SJCRH30 (cell line): ENCODE measurements at regions not wholly inside any gene's neighbourhood (a gene's known extent, or its start where the extent isn't known, plus 50 kb on each side); places are given as distances from the start of the nearest gene placed in this dataset.
A peak's percentile ranks its signal among the peaks of the same experiment; 100 is the strongest.
"Not testable (repeated sequence)": the region's sequence is repeated elsewhere in the genome, so short reads cannot be mapped to it uniquely, and the experiment has no call there.

Experiments
- DNase-seq, 2 experiments: peaks; one replicate each; pipeline ENCODE4 v3.0.0-alpha.2; 2015 to 2020
- H3K27ac ChIP-seq: fragments of 250-450 bp; sonication (Bioruptor Pico); 2 replicates; pipeline ENCODE4 v1.5.1; 2020; ENCODE audit warnings: mild to moderate bottlenecking, moderate library complexity
- H3K27me3 ChIP-seq: fragments of 250-450 bp; sonication (Bioruptor Pico); 2 replicates; pipeline ENCODE4 v1.5.1; 2020; ENCODE audit warnings: mild to moderate bottlenecking, moderate library complexity
- H3K36me3 ChIP-seq: fragments of 250-450 bp; sonication (Bioruptor Pico); 2 replicates; pipeline ENCODE4 v1.5.1; 2020; ENCODE audit warnings: mild to moderate bottlenecking, moderate library complexity
- H3K4me1 ChIP-seq: fragments of 250-450 bp; sonication (Bioruptor Pico); 2 replicates; pipeline ENCODE4 v1.5.1; 2020; ENCODE audit warnings: mild to moderate bottlenecking, moderate library complexity
- H3K4me3 ChIP-seq: fragments of 250-450 bp; sonication (Bioruptor Pico); 2 replicates; pipeline ENCODE4 v1.5.1; 2020; ENCODE audit warnings: mild to moderate bottlenecking, moderate library complexity
- H3K9me3 ChIP-seq: fragments of 250-450 bp; sonication (Bioruptor Pico); replicated peaks from 2 replicates; pipeline ENCODE4 v1.5.1; 2020; ENCODE audit warnings: mild to moderate bottlenecking, moderate library complexity

DNA sequence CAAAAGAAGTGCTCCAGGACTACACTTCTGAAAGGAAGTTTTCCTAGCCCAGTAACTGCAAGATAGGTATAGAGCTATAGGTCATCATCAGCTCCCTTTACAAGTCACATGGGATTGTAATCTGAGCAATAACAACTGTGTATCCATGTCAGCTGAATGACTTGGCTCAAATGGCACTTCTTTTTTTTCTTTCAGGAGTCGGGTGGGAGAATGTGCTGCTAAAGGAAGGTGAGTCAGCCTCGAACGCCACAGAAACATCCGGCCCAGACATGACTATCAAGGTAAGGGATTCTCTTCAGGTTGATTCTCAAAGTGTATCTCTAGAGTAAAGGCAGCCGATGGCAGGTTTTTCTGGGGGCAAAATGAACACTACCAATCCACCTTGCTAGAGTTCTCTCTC is 192.2 kb downstream of the C9orf152 start:
- H3K27ac ChIP-seq, result peak overlapping the region; percentile 30
- DNase-seq, result peak in 1 of 2 experiments; percentile 64
- no peaks in the 10 kb centered on the region; the same call in 1 of the 2 replicates for H3K9me3 ChIP-seq
- H3K27me3 ChIP-seq, result no peaks in the 10 kb centered on the region
- peaks cover 24% of the 10 kb centered on the region for H3K36me3 ChIP-seq
- no peak overlapping the region for H3K4me3 ChIP-seq
- peaks cover 12% of the 10 kb centered on the region for H3K4me1 ChIP-seq

DNA sequence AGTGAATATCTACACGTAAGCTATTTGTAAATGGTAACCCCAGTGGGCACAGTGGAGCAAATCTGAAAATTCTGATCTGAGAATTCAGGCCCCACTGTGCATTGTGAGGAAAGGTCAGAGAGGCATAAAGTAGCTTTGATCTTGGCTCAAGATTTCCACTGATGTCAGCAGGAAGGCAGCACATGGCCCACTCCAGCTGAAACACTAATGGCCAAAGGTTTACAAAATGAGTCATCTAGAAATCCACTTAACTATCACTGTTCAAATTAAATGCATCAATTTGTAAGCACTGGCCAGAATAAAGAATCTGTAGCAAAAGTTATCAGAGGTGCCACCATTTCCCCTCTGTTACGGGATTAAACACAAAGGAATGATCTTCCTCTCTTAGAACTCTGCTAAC is 191.6 kb downstream of the C9orf152 start:
- H3K27ac ChIP-seq, result peak overlapping the region; percentile 30
- no peak overlapping the region for H3K4me3 ChIP-seq
- H3K4me1 ChIP-seq, result peaks cover 12% of the 10 kb centered on the region
- peaks cover 24% of the 10 kb centered on the region for H3K36me3 ChIP-seq
- H3K27me3 ChIP-seq, result no peaks in the 10 kb centered on the region
- no peak for DNase-seq
- no peaks in the 10 kb centered on the region; the same call in 1 of the 2 replicates for H3K9me3 ChIP-seq

DNA sequence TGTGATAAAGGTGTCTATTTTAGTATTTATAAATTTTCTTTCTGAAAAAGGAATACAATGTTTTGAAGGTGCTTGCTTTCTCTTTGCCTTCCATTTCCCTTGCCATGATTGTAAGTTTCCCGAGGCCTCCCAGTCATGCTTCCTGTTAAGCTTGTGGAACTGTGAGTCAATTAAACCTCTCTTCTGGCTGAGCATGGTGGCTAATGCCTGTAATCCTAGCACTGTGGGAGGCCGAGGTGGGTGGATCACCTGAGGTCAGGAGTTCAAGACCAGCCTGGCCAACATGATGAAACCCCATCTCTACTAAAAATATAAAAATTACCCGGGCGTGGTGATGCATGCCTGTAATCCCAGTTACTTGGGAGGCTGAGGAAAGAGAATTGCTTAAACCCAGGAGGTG is 187.7 kb downstream of the C9orf152 start:
- not testable (repeated sequence) for H3K9me3 ChIP-seq, H3K4me3 ChIP-seq, H3K27ac ChIP-seq, H3K27me3 ChIP-seq
- peak in 1 of 2 experiments; percentile 35 for DNase-seq
- Histone ChIP-seq H3K4me1 (peaks cover 17% of the 10 kb centered on the region), H3K36me3 (peaks cover 35% of the 10 kb centered on the region)

DNA sequence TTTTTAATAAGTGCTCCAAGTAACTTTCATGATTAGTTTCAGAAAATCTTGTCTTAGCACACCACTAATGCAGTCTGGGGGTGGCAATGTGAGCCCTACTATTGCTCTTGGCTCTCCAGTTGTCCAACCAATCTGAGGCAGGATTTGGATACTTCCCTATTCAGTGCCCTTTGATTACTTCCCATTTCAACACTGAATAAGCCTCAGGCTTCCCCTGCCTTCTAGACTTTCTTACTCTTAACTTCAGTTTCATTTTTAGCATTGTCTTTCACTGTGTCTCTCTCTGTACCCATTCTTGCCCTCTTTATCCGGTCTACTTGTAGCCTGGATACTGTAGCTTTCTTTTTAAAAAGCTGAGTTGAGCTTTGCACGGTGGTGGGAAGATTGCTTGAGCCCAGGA is 186.1 kb downstream of the C9orf152 start:
- Histone ChIP-seq H3K27me3 (no peaks in the 10 kb centered on the region), H3K4me3 (no peak overlapping the region), H3K27ac (no peak overlapping the region), H3K9me3 (no peaks in the 10 kb centered on the region; the same call in 1 of the 2 replicates), H3K36me3 (peaks cover 32% of the 10 kb centered on the region), H3K4me1 (peaks cover 11% of the 10 kb centered on the region)
- DNase-seq, result no peak

DNA sequence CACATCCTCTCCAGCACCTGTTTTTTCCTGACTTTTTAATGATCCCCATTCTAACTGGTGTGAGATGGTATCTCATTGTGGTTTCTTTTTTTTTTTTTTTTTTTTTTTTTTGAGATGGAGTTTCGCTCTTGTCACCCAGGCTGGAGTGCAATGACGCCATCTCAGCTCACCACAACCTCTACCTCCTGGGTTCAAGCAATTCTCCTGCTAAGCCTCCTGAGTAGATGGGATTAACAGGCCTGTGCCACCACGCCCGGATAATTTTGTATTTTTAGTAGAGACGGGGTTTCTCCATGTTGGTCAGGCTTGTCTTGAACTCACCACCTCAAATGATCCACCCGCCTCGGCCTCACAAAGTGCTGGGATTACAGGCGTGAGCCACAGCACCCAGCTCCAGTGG is 184.7 kb downstream of the C9orf152 start:
- H3K27me3 ChIP-seq, H3K9me3 ChIP-seq, H3K4me3 ChIP-seq, H3K27ac ChIP-seq: not testable (repeated sequence)
- H3K36me3 ChIP-seq, result peaks cover 23% of the 10 kb centered on the region
- DNase-seq, result peak; percentile 65 to 67
- H3K4me1 ChIP-seq, result peaks cover 24% of the 10 kb centered on the region

DNA sequence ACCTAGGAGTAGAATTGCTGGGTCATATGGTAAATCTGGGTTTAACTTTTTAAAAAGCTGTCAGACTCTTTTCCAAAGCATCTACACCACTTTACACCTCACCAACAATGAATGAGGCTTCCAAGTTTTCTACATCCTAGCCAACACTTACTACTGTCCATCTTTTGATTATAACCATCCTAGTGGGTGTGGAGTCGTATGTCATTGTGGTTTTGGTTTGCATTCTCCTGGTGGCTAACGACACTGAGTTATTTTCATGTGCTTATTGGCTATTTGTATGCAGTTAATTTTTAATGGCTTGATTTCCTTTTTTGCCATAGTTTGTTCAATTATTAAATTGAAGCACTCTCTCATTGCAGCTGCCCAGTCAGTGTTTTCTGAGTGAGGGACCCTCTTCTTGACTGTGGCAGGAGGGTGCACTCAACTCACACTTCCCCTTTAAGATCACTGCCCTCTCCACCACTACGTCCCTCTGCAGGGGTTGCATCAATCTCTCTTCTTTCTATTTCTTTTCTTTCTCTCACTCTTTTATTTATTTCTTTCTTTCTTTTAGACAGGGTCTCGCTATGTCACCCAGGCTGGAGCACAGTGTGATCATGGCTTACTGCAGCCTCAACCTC is 182.3 kb downstream of the C9orf152 start:
- Histone ChIP-seq H3K36me3 (peaks cover 15% of the 10 kb centered on the region; the same call in 1 of the 2 replicates), H3K4me1 (peaks cover 48% of the 10 kb centered on the region), H3K27me3 (no peaks in the 10 kb centered on the region), H3K9me3 (no peaks in the 10 kb centered on the region), H3K4me3 (no peak overlapping the region), H3K27ac (no peak overlapping the region)
- peak in 1 of 2 experiments; percentile 34 for DNase-seq

DNA sequence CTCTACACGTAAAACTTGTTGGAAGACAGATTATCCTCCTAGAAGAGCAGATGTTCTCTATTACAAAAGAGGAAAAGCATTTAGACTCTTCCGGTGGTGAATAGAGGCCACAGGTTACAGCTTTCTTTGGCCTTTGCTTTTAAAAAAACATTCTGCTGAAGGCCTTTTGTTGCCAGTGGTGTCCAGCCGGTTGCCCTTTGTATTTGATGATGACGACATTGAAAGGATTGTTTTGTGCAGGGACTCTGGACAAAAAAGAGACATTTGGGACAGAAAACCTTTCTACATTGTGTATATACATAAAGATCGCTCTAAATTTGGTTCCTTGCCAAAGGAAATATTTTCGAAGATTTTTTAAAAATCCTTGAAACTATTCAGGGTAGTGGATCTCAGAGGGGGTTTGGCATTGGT is 180.3 kb downstream of the C9orf152 start:
- Histone ChIP-seq H3K27me3 (no peaks in the 10 kb centered on the region), H3K4me1 (peaks cover 49% of the 10 kb centered on the region), H3K27ac (peak overlapping the region; percentile 61), H3K36me3 (0 out of 2 replicates have a peak, but pooled peaks cover 11% of the 10 kb centered on the region), H3K4me3 (no peak overlapping the region), H3K9me3 (no peaks in the 10 kb centered on the region)
- peak in 1 of 2 experiments; percentile 59 for DNase-seq

DNA sequence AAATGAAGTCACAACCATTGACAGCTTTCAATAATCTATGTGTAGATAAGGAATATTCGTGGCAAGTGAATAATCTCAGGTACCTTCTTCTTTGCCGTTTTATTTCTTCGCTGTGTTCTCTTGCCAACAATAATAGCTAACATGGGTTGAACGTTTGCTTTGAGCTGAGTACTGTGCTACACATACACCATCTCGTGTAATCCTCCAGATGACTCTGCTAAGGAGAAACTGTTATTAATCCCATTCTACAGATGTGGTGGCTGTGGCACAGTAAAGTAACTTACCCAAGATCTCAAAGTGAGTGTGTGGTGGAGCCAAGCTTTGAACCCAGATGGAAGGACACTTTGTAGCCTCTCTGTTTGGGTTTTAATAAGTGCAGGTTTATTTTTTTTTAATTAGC is 179.7 kb downstream of the C9orf152 start:
- no peaks in the 10 kb centered on the region for H3K9me3 ChIP-seq
- no peak for DNase-seq
- H3K36me3 ChIP-seq, result 0 out of 2 replicates have a peak, but pooled peaks cover 11% of the 10 kb centered on the region
- H3K27me3 ChIP-seq, result no peaks in the 10 kb centered on the region
- peak overlapping the region; percentile 61 for H3K27ac ChIP-seq
- H3K4me3 ChIP-seq, result no peak overlapping the region
- peaks cover 49% of the 10 kb centered on the region for H3K4me1 ChIP-seq

DNA sequence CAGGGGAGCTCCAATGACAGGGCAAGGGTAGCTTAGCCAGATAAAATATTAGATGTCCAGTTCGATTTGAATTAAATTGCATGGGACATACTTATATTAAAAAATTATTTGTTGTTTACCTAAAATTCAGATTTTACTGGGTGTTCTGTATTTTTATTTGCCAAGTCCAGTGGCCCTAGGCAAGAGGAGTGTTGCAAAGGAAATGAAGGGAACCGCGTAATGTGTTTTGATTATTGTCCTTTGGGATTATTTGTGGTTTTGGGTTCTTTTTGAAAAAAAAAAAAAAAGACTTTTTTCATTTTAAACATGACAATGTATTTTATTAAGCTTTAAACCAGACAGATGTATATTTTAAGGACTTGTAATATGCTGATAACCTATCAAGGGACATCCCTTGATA is 179.3 kb downstream of the C9orf152 start:
- no peaks in the 10 kb centered on the region for H3K9me3 ChIP-seq
- DNase-seq, result peak in 1 of 2 experiments; percentile 31
- peaks cover 46% of the 10 kb centered on the region for H3K4me1 ChIP-seq
- H3K27me3 ChIP-seq, result no peaks in the 10 kb centered on the region
- peak overlapping the region; percentile 61 for H3K27ac ChIP-seq
- no peak overlapping the region for H3K4me3 ChIP-seq
- H3K36me3 ChIP-seq, result 0 out of 2 replicates have a peak, but pooled peaks cover 7% of the 10 kb centered on the region

DNA sequence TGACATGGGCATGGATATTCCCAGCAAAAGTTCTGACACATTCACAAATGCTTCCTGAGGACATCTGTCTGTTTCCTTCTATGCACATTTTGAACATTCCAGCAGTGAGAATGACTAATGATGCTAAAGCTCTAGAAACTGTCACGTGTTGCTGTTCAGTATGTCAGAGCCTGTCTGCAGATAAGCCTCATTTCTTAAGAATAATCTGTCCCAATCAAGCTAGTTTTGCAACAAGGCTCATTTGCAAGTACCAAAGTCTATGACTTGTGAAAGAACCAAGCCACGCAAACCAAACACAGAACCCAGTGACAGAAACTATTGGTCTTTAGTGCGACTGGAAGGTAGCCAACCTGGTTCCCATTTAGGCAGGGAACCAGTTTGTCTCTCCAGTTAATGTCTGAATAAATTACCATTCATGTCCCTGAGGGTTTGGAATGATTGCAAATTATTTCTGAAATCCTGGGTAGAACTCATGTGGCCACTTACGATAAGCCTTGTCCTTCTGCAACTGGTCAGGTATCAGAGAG is 178.5 kb downstream of the C9orf152 start:
- H3K27ac ChIP-seq, result peak overlapping the region; percentile 34
- H3K36me3 ChIP-seq, result no peaks in the 10 kb centered on the region
- H3K4me1 ChIP-seq, result peaks cover 52% of the 10 kb centered on the region
- H3K4me3 ChIP-seq, result no peak overlapping the region
- H3K27me3 ChIP-seq, result no peaks in the 10 kb centered on the region
- H3K9me3 ChIP-seq, result no peaks in the 10 kb centered on the region
- peak in 1 of 2 experiments; percentile 45 for DNase-seq

DNA sequence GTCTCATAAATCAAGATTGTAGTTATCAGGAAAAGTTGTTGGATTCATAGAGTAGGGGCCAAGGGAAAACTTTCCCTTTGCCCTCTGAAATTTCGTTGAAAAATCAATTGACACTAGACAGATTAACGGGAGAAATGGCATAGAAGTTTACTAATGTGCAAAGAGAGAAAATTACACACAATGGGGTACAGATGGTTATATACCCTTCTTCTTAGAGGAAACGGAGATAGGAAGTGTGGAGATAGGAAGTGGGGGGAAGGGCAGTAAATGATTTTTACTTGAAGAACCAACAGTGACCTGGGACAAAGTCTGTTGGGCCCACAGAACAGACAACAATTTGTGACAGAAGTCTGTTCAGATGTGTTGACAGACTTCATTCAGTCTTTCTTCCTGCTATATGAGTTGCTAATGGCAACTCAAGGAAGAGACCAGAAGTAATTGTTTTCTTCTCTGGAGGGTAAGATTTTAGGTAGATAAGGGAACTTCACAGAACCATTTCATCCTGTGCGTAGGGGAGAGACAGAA is 177.9 kb downstream of the C9orf152 start:
- H3K4me3 ChIP-seq, result no peak overlapping the region
- H3K27ac ChIP-seq, result peak overlapping the region; percentile 34; the same call in 1 of the 2 replicates
- no peak for DNase-seq
- peaks cover 52% of the 10 kb centered on the region for H3K4me1 ChIP-seq
- no peaks in the 10 kb centered on the region for H3K9me3 ChIP-seq
- no peaks in the 10 kb centered on the region for H3K36me3 ChIP-seq
- no peaks in the 10 kb centered on the region for H3K27me3 ChIP-seq

DNA sequence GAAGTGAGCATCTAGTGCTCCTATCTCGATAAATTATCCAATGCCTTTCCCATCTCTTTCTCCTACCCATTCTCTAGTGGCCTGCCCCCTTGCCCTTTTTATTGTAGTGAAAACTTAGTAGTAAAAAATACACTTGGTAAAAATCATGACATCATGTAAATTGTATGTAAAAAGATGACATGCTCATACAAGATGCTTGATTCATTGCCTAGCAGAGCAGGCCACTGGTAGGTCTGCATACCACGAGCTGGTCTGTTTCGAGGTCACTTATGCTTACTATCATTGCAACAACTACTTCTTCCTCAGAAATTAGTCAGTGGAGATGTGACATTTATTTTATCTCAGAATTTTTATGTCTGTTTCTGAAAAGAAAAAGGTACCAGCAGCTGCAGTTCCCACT is 177.3 kb downstream of the C9orf152 start:
- no peak for DNase-seq
- H3K27ac ChIP-seq, result no peak overlapping the region
- no peaks in the 10 kb centered on the region for H3K27me3 ChIP-seq
- no peaks in the 10 kb centered on the region for H3K36me3 ChIP-seq
- H3K4me3 ChIP-seq, result no peak overlapping the region
- H3K9me3 ChIP-seq, result no peaks in the 10 kb centered on the region
- H3K4me1 ChIP-seq, result peaks cover 52% of the 10 kb centered on the region

DNA sequence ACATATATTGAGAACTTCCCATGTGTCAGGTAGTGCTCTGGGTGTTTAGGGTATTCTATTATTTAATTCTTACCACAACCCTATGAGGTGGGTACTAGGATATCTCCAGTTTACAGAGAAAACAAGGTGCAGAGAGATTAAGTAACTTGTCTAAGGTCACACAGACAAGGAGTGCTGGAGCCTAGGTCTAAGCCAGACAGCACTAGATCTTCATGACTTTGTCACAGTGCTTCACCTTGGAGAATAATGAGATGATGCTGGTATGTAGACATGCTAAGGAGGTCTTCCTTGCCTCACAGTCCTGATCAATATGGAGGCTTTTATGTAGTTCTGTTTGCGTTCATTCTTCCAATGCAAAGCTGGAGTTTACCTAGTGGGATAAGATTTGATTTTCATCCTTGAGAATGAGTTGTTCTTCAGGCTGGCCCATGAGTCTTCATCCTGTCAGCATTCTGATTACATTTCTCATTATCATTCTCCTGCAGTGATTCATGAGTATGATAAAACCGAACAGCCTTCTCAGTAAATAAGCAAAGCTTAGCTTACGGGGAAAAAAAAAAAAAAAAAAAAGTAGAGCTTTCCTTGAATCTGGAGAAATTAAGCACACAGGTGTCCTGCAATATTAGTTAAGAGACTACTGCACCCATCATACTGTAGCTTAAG is 176.3 kb downstream of the C9orf152 start:
- H3K27ac ChIP-seq, result no peak overlapping the region

DNA sequence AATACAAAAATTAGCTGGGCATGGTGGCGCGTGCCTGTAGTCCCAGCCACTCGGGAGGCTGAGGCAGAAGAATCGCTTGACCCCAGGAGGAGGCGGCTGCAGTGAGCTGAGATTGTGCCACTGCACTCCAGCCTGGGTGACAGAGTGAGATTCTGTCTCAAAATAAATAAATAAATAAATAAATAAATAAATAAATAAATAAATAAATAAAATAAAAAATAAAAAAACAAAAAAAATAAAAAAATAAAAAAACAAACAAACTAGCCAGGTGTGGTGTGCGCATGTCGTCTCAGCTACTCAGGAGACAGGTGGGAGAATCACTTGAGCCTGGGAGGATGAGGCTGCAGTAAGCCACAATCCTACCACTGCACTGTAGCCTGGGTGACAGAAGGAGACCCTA is 175.4 kb downstream of the C9orf152 start:
- DNase-seq, H3K27ac ChIP-seq: not testable (repeated sequence)
- peaks cover 40% of the 10 kb centered on the region for H3K4me1 ChIP-seq

More for the DNA sequence above, 176.3 kb downstream of the C9orf152 start:
- no peaks in the 10 kb centered on the region for H3K36me3 ChIP-seq
- DNase-seq, result no peak
- H3K4me3 ChIP-seq, result no peak overlapping the region
- no peaks in the 10 kb centered on the region for H3K27me3 ChIP-seq
- no peaks in the 10 kb centered on the region for H3K9me3 ChIP-seq
- peaks cover 49% of the 10 kb centered on the region for H3K4me1 ChIP-seq

DNA sequence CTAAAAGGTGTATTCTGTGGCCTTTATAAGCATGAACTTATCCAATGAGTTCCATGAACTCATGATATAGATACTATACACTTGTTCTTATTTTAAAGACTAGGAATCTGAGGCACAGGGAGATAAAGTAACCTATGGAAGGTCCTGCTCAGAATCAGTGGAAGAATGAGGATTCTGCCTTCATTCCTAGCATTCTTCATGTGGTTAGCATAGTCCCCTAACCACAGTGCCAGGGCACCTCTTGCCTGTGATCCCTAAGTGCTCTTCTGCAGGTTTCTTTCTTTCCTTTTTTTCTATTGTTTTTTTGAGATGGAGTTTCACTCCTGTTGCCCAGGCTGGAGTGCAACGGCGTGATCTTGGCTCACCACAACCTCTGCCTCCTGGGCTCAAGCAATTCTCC is 174.1 kb downstream of the C9orf152 start:
- Histone ChIP-seq H3K4me3 (no peak overlapping the region), H3K36me3 (0 out of 2 replicates have a peak, but pooled peaks cover 5% of the 10 kb centered on the region), H3K27ac (0 out of 2 replicates have a peak overlapping the region, but pooled peaks have one; percentile 23), H3K27me3 (no peaks in the 10 kb centered on the region), H3K9me3 (no peaks in the 10 kb centered on the region), H3K4me1 (peaks cover 26% of the 10 kb centered on the region)
- DNase-seq, result peak; percentile 35 to 52

More for the DNA sequence above, 175.4 kb downstream of the C9orf152 start:
- not testable (repeated sequence) for H3K4me3 ChIP-seq, H3K27me3 ChIP-seq, H3K9me3 ChIP-seq, H3K36me3 ChIP-seq
